Endothelial cell of umbilical vein (primary cell): ENCODE measurements at regions not wholly inside any gene's neighbourhood (a gene's known extent, or its start where the extent isn't known, plus 50 kb on each side); places are given as distances from the start of the nearest gene placed in this dataset.

Experiments used
- FOS ChIP-seq: IDR thresholded peaks from 2 replicates; pipeline ENCODE4 v1.6.1; 2011; ENCODE audit warnings: mild to moderate bottlenecking, low read length, moderate library complexity, borderline replicate concordance; ENCODE audit not compliant: insufficient read depth
- JUN ChIP-seq: IDR thresholded peaks from 2 replicates; pipeline ENCODE4 v1.6.1; 2011; ENCODE audit warnings: borderline replicate concordance, low read depth; ENCODE audit not compliant: insufficient read length, insufficient read depth
- POLR2AphosphoS5 ChIP-seq: IDR thresholded peaks from 2 replicates; pipeline ENCODE4 v1.6.1; 2012; ENCODE audit warnings: low read depth, mild to moderate bottlenecking, control low read depth, low read length, moderate library complexity; ENCODE audit not compliant: insufficient read depth
- TF ChIP-seq, protein P1 (sequence below), 2 donors: IDR thresholded peaks; 1 replicate in 1 of 2; 2 replicates in 1 of 2; pipeline ENCODE4 v1.5.1; 2011; ENCODE audit warnings: low read length in 2 of 2, mild to moderate bottlenecking in 2 of 2, moderate library complexity in 2 of 2, control low read depth in 1 of 2, inconsistent platforms in 1 of 2, low read depth in 1 of 2; ENCODE audit not compliant: insufficient read depth in 1 of 2; ENCODE audit errors: extremely low read depth in 1 of 2
- TF ChIP-seq, protein P2 (sequence below): IDR thresholded peaks from 2 replicates; pipeline ENCODE4 v1.6.1; 2011; ENCODE audit not compliant: insufficient read depth, insufficient read length

DNA sequence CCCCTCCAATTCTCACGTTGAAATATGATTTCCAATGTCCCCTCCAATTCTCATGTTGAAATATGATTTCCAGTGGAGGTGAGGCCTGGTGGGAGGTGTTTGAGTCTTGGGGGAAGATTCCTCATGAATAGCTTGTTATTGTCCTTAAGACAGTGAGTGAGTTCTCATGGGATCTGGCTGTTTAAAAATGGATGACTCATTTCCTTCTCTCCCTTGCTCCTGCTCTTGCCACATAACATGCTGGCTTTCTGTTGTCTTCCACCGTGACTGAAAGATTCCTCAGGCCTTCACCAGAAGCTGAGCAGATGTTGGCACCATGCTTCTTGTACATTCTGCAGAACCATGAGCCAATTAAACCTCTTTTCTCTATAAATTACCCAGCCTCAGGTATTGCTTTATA, 346.8 kb upstream of the TECRL start:
- TF ChIP-seq, protein P1, sequence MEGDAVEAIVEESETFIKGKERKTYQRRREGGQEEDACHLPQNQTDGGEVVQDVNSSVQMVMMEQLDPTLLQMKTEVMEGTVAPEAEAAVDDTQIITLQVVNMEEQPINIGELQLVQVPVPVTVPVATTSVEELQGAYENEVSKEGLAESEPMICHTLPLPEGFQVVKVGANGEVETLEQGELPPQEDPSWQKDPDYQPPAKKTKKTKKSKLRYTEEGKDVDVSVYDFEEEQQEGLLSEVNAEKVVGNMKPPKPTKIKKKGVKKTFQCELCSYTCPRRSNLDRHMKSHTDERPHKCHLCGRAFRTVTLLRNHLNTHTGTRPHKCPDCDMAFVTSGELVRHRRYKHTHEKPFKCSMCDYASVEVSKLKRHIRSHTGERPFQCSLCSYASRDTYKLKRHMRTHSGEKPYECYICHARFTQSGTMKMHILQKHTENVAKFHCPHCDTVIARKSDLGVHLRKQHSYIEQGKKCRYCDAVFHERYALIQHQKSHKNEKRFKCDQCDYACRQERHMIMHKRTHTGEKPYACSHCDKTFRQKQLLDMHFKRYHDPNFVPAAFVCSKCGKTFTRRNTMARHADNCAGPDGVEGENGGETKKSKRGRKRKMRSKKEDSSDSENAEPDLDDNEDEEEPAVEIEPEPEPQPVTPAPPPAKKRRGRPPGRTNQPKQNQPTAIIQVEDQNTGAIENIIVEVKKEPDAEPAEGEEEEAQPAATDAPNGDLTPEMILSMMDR (IDR thresholded peaks at IDR 0.05; ENCODE audit: extremely low read depth in 1 of 2, insufficient read depth in 1 of 2, low read depth in 1 of 2, low read length in 2 of 2): no peak
- TF ChIP-seq, protein P2, sequence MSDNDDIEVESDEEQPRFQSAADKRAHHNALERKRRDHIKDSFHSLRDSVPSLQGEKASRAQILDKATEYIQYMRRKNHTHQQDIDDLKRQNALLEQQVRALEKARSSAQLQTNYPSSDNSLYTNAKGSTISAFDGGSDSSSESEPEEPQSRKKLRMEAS: no peak
- TF ChIP-seq JUN (no peak), POLR2AphosphoS5 (no peak), FOS (no peak)
